GM18498 (cell line): ENCODE measurements at regions not wholly inside any gene's neighbourhood (a gene's known extent, or its start where the extent isn't known, plus 50 kb on each side); places are given as distances from the start of the nearest gene placed in this dataset.
A peak's percentile ranks its signal among the peaks of the same experiment; 100 is the strongest.

Source experiments
- ATAC-seq: cut with Tn5 transposase; IDR thresholded peaks from one replicate; pipeline ENCODE4 v1.9.1; 2021; ENCODE audit warnings: mild to moderate bottlenecking, moderate library complexity; ENCODE audit not compliant: unreplicated experiment

- no peak for ATAC-seq
Measured at GRCh38 chr2:177076636-177077179, 135.9 kb upstream of the HNRNPA3 start.

DNA sequence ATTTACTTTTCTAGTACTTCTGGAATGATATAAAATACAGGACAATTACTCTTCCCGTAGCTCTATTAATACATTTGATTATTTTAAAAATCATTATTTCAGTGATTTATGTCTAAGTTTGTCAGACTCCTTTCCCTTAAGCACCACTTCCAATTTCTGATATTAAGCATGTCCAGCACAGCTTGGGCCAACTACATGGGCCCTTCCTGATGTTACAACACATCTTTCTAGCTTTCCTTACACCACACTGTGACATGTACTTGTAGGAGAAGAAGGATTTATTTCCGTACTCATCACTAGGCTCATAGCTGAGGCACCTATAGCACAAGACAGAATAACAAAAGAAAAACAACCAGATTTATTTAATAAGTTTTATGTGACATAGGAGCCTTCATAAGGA lies 134.8 kb upstream of the HNRNPA3 start:
- ATAC-seq = no peak

GRCh38 chr2:177078416-177078815 lies 134.2 kb upstream of the HNRNPA3 start:
- no peak for ATAC-seq

DNA sequence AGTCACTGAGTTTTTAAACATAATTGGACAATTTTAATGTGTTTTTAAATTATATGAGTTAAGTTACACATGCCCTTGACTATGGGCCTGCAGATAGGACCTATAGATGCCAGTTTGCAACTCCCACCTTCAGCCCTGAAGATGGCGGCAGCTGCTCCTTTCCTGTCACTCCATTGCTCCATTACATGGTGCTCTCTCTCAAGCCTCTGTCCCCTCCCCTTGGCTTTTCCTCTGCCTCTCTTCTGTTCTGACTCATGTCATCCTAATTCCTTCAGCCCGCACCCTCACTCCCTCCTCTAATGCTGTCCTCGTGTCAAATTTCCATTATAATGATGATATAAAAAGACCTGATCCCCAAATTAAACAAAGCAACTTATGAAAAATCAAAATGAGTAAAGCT lies 133.7 kb upstream of the HNRNPA3 start:
- no peak for ATAC-seq

GRCh38 chr2:177080746-177081284 lies 131.8 kb upstream of the HNRNPA3 start:
- ATAC-seq = no peak

- no peak for ATAC-seq
Measured at GRCh38 chr2:177084607-177085006, 128.0 kb upstream of the HNRNPA3 start.

- no peak for ATAC-seq
Measured at GRCh38 chr2:177088529-177088928, 124.1 kb upstream of the HNRNPA3 start.

DNA sequence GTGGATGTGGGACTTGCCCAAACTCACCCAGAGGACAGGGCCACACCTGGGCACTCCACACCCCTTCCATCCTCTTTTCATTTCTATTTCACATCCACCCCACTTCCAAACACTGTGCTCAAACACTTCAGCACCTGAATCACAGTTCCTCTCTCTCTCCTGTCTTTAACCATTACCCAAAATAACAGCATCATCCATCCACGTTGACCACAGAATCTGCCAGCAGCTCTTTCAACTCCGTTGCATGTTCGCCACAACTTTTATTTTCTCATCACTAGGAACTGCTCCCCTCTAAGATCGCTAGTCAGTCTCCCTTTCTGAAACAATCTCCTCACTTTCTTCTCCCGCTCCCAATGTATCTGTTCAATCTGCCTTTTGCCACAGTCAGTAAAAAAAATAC lies 121.6 kb upstream of the HNRNPA3 start:
- no peak for ATAC-seq

DNA sequence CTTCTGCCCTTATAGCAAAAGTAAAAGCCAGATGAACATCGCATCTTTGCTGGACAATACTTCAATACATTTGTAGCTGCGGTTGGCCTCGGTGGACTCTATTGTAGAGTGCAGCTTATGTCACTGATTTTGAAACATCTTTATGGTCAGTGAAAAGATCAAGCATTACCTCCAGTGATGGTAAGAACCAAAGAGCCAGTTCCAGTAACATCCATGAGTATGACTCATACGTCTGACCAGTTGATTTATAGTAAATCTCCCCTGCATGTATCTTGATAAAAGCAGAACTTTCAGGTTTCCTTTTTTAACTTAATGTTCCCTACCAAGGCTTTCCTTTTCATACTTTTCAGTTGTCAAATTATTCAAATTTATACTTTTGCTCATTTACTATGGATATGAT lies 119.2 kb upstream of the HNRNPA3 start:
- ATAC-seq = no peak

DNA sequence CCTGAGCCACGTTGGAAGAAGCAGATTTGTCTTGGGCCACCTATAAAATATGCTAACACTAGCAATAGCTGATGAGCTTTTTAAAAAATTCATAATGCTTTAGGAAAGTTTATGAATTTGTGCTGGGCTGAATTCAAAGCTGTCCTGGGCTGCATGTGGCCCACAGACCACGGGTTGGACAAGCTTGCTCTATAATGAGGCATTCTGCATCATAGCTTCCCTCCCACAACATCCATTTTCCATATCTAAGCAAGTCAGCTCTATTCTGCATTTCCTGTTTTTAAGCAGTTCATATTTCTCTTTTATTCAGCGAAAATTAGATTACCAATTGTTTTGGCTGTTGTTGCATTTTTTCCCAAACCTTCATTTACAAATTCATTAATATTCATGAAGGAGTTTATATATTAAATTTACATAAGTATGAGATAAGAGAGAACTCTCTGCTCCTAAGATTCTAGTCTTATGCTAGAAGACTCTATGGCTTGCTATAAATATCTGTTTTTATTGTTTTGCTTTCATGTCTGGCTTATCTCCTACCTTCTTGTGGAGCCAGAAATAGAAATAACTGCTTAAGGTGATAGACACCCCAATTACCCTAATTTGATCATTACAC lies 114.5 kb upstream of the HNRNPA3 start:
- ATAC-seq = no peak

DNA sequence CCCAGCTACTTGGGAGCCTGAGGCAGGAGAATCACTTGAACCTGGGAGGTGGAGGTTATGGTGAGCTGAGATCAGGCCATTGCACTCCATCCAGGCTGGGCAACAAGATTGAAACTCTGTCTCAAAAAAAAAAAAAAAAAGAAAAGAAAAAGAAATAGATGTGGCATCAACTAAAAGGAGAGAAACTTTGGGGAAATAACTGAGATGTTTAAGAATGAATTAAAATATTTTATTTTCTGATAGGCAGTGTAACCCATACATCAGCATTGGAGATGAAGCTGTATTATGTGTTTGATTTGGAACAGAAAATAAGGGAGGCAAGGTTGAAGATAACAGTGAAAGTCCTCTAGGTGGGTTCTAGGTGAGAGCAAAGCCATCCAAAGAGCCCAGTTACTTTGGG lies 110.7 kb upstream of the HNRNPA3 start:
- no peak for ATAC-seq

GRCh38 chr2:177106212-177106611 lies 106.4 kb upstream of the HNRNPA3 start:
- ATAC-seq = peak; percentile 72

GRCh38 chr2:177108890-177109289 lies 103.7 kb upstream of the HNRNPA3 start:
- no peak for ATAC-seq

GRCh38 chr2:177114712-177115111 lies 97.9 kb upstream of the HNRNPA3 start:
- ATAC-seq = no peak

GRCh38 chr2:177117755-177118154 lies 94.8 kb upstream of the HNRNPA3 start:
- ATAC-seq = no peak

DNA sequence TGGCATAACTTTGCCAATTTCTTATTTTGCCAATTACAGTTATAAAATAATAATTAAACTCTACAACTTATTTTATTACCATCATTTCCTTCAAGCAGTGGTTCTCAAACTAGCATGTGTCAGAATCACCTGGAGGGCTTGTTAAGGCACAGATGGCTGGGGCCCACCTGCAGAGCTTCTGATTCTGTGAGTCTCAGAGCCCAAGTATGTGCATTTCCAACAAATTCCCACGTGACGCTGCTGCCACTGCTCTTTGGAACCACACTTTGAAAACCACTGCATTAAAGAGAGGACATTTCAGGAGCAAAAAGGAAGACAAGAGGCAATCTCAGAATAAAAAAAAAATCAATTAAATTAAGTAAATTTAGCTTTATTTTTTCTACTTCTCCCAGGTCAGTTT lies 94.0 kb upstream of the HNRNPA3 start:
- ATAC-seq = no peak

GRCh38 chr2:177119099-177119498 lies 93.5 kb upstream of the HNRNPA3 start:
- ATAC-seq = no peak

- no peak for ATAC-seq
Measured at GRCh38 chr2:177123048-177123447, 89.5 kb upstream of the HNRNPA3 start.

DNA sequence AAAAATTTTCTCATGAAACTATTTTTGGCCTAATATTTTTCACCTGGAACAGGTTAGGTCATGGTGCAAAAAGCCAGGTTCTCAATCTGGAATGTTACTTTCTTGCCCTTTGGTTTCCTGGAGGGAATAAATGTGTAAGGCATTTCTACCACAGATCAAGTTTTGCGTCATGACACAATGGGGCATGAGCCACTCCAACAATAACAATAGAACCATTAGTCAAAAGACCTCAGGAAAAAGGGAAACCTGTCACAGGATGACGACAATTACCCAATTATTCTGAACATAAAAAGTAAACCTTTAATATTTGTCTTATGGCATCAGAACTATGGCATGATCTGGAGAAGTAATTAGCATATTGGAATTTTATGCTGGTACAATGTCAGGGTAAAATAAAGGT lies 88.2 kb upstream of the HNRNPA3 start:
- no peak for ATAC-seq

GRCh38 chr2:177127821-177128220 lies 84.8 kb upstream of the HNRNPA3 start:
- no peak for ATAC-seq

- ATAC-seq = no peak
Measured at GRCh38 chr2:177129610-177130009, 83.0 kb upstream of the HNRNPA3 start.

DNA sequence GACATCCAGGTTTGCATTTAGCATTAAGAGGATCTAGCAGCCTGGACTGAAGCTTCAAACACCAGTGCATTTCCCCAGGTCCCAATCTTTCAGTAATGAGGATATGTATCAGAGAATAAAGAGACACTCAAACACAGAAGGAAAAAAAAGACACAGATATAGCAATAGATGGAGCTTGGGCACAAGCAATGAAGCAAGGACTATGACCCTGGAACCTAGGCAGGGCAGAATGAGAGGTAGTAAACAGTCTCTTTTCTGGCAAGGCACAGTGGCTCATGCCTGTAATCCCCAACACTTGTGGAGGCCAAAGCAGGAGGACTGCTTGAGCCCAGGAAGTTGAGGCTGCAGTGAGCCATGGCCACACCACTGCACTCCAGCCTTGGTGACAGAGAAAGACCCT lies 80.7 kb upstream of the HNRNPA3 start:
- no peak for ATAC-seq

- ATAC-seq = no peak
Measured at GRCh38 chr2:177138823-177139222, 73.8 kb upstream of the HNRNPA3 start.
